SK-MEL-5 (cell line): ENCODE measurements at regions not wholly inside any gene's neighbourhood (a gene's known extent, or its start where the extent isn't known, plus 50 kb on each side); places are given as distances from the start of the nearest gene placed in this dataset.

ENCODE experiments used
- DNase-seq: peaks from one replicate; pipeline ENCODE4 v3.0.0-alpha.2; 2016; ENCODE audit warnings: low read depth, low spot score
- in situ Hi-C: cut with HindIII; loops from 2 replicates; pipeline ENCODE4 v1.10.0; 2016; ENCODE audit warnings: low sequenced_read_pairs, high pct_unique_total_duplicates, low pct_unique_long_range_greater_than_20kb

DNA sequence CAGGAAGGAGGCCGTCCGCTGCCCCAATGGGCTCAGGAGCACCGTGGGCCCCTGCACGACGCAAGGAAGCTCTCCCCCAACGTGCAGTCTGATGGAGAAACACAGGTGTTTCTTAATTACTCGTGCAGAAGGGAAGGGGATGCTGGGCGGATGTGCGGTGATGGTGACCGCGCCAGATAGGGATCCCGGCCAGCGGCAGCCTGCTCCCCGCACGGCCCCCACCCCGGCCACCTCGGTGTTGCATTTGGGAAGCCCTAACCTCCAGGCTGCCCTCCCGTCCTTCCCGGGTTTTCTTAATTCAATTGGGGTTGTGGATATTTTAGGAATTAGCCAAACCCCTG is 254.4 kb downstream of the ZNF536 start:
- DNase-seq = no peak
- in situ Hi-C loops = no loop called here

DNA sequence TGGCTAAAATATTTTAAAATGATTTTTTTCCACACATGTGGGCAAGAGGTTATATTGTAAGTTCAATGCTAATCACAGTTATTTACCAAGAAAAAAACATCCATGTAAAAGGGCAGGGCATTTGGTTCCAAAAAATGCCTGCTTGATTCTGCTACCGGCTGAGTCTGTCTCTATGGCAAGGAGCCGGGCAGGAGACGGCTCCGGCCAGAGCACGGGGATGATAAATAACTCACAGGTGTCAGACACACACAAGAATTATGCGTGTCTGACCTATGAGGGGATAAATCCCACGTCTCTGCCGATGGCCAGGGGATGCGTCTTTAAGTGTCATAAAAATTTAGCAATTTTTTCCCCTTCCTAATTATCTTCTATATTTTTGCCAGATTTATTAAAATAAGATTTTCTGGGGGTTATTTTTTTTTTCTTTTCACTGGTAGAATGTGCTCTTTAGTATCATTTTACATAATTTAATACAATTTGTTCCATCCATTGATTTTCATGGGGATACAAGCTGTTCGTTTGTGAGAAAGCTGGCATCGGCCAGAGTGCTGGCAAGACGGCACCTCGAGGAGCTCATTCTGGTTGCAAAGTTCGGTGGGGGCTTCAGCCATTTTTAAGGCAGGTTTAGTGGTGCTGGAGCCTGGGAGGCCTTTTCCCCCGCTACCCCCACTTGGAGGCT is 253.9 kb downstream of the ZNF536 start:
- DNase-seq = no peak
- in situ Hi-C loops = no loop called here

- in situ Hi-C loops = no loop called here
- no peak for DNase-seq
Observed at GRCh38 chr19:30622276-30622675, 250.1 kb downstream of the ZNF536 start.

DNA sequence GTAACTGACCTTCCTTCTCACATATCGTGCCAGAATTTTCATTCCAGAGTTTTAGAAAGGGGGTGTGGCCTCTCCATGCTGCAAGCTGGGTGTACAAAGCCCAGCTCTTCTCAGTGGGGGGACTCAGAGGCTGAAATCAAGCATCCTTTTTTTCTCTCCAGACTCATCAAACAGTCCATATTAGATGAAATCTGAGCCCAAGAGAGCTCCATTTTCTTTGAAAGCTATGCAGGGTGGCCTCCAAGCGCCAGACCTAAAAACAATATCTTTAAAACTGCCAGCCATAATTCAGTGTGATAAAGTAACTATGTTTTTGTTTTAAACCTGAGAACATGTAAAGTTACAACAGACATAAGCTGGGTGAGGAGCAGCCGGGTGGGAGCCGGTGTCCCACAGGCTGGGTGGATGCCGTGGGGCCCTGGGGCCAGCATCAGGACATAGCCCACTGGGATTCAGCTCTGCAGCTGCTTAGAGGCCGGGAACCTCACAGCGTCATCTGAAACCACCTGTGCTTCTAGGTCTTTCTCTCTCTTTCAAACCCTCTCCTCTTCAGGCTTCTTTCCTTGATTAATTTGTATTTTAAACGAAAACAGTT is 249.2 kb downstream of the ZNF536 start:
- in situ Hi-C loops = no loop called here
- no peak for DNase-seq

GRCh38 chr19:30620354-30620753 is 248.2 kb downstream of the ZNF536 start:
- in situ Hi-C loops = no loop called here
- no peak for DNase-seq

- no peak for DNase-seq
- in situ Hi-C loops = no loop called here
Observed at GRCh38 chr19:30609656-30610270, 237.6 kb downstream of the ZNF536 start.

- in situ Hi-C loops = no loop called here
- no peak for DNase-seq
Observed at GRCh38 chr19:30608471-30608870, 236.3 kb downstream of the ZNF536 start.
